ENCODE measurements at regions not wholly inside any gene's neighbourhood (a gene's known extent, or its start where the extent isn't known, plus 50 kb on each side); places are given as distances from the start of the nearest gene placed in this dataset.
"Not testable (repeated sequence)": the region's sequence is repeated elsewhere in the genome, so short reads cannot be mapped to it uniquely, and the experiment has no call there.

DNA sequence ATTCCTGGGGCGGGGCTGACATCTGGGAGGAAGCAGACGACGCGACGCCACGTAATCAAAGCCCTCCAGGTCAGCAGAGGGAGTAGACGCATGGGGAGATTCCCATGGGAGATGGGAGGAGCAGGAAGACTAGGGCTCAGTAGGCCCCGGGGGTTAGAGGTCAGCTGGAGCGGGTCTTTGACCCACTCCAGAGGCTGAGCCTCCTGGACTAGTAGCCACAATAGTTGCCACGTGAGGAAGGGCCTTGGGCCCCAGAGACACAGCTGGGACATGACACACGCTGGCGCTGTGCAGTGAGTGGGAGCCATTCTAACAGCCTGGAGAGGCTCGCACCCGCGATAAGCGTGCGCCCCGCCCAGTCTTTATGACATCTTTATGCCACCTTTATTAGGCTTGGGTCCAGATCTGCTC is 95.7 kb upstream of the AMZ2 start:
- no TSS peak for BruUV-seq (replicated peaks)
- no peaks in the 10 kb centered on the region for H3K9me3 ChIP-seq (ENCODE audit: low read depth, low read length, poor library complexity, severe bottlenecking)
- no peaks in the 10 kb centered on the region for H3K27me3 ChIP-seq (replicated peaks; ENCODE audit: insufficient read depth, low read depth, low read length, poor library complexity)
- ChIA-PET POLR2A (ENCODE audit: low non-redundant PET) (no interaction called here), CTCF (no interaction called here)
- no peak for TF ChIP-seq EZH2 (IDR thresholded peaks at IDR 0.05; ENCODE audit: borderline replicate concordance, low read depth, low read length, poor library complexity, severe bottlenecking)
- TF ChIP-seq, protein P1, sequence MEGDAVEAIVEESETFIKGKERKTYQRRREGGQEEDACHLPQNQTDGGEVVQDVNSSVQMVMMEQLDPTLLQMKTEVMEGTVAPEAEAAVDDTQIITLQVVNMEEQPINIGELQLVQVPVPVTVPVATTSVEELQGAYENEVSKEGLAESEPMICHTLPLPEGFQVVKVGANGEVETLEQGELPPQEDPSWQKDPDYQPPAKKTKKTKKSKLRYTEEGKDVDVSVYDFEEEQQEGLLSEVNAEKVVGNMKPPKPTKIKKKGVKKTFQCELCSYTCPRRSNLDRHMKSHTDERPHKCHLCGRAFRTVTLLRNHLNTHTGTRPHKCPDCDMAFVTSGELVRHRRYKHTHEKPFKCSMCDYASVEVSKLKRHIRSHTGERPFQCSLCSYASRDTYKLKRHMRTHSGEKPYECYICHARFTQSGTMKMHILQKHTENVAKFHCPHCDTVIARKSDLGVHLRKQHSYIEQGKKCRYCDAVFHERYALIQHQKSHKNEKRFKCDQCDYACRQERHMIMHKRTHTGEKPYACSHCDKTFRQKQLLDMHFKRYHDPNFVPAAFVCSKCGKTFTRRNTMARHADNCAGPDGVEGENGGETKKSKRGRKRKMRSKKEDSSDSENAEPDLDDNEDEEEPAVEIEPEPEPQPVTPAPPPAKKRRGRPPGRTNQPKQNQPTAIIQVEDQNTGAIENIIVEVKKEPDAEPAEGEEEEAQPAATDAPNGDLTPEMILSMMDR (conservative IDR thresholded peaks at IDR 0.05; ENCODE audit: low read depth, low read length) = no peak
- no peaks in the 10 kb centered on the region for H3K4me1 ChIP-seq (ENCODE audit: insufficient read depth, low read length, poor library complexity, severe bottlenecking)
- DNase-seq (ENCODE audit: low spot score) = no peak
- intact Hi-C loops (cut with micrococcal nuclease; ENCODE audit: unreplicated experiment) = no loop called here
- no peaks in the 10 kb centered on the region for H3K36me3 ChIP-seq (ENCODE audit: insufficient read depth, low read length, poor library complexity, severe bottlenecking)
- no peak overlapping the region for H3K27ac ChIP-seq (ENCODE audit: low read depth, low read length, poor library complexity, severe bottlenecking)
- H3K4me3 ChIP-seq (ENCODE audit: low read depth, low read length, poor library complexity, severe bottlenecking) = no peak overlapping the region

DNA sequence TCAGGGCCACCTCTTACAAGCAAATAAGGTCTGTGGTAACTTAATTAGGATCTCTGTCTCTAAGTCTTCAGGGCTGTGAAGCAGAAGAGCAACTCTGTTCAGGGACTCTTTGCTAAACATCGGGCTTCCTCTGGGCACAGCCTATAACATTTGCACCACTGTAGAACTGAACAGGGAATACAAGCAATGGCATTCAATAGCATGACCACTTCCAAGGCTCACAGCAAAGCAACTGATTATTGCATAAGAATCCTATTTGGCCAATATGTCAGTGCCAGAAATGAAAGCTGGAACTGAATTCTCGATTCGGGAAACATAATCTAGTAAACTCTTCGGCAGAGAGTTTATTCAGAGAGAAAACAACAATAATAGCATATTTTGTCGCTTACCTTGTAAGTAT is 92.2 kb upstream of the AMZ2 start:
- intact Hi-C loops (cut with micrococcal nuclease; ENCODE audit: unreplicated experiment) = no loop called here
- no peaks in the 10 kb centered on the region for H3K36me3 ChIP-seq (ENCODE audit: insufficient read depth, low read length, poor library complexity, severe bottlenecking)
- no peak for DNase-seq (ENCODE audit: low spot score)
- no peaks in the 10 kb centered on the region for H3K9me3 ChIP-seq (ENCODE audit: low read depth, low read length, poor library complexity, severe bottlenecking)
- H3K4me1 ChIP-seq (ENCODE audit: insufficient read depth, low read length, poor library complexity, severe bottlenecking) = no peaks in the 10 kb centered on the region
- no peak overlapping the region for H3K27ac ChIP-seq (ENCODE audit: low read depth, low read length, poor library complexity, severe bottlenecking)
- no peaks in the 10 kb centered on the region for H3K27me3 ChIP-seq (replicated peaks; ENCODE audit: insufficient read depth, low read depth, low read length, poor library complexity)
- ChIA-PET CTCF (no interaction called here), POLR2A (ENCODE audit: low non-redundant PET) (no interaction called here)
- no peak for TF ChIP-seq EZH2 (IDR thresholded peaks at IDR 0.05; ENCODE audit: borderline replicate concordance, low read depth, low read length, poor library complexity, severe bottlenecking)
- TF ChIP-seq, protein P1 (conservative IDR thresholded peaks at IDR 0.05; ENCODE audit: low read depth, low read length) = no peak
- no peak overlapping the region for H3K4me3 ChIP-seq (ENCODE audit: low read depth, low read length, poor library complexity, severe bottlenecking)
- no TSS peak for BruUV-seq (replicated peaks)

DNA sequence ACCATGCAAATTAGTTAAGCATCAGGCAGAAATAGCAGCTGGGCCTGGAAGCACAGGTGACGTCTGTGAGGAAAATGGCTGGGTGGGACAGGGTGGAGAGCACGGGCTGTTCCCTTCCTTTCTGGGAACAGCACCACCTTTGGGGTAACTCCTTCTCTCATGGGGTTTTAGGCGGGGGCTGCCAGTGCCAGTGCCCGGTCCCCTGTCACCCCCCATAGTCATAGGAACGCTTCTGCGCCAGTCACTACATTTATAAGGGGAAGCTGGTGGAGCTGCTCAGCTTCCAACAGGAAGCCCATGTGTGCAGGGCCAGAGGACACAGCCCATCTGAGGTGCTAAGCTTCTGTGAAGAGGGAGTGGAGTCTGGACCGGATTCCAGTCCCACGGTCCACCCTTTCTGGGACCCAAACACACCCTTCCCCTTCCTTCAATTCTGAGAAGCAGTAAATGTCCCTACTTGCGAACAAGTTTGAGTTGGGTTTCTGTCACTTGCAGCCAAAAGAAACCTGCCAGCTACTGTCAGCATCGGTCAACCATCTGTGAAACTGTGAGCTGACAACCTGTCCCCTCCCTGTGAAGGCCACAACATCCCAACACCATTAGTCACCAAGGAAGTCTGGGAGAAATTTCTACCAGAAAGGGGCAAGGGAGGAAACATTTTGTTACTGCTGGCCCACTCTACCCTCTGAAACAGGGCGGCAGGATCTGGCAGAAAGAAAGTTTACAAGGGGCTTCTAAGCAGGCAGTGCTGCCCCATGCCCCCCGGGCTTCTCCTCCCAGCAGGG is 86.0 kb upstream of the AMZ2 start:
- Histone ChIP-seq H3K36me3 (ENCODE audit: insufficient read depth, low read length, poor library complexity, severe bottlenecking) (no peaks in the 10 kb centered on the region), H3K27me3 (replicated peaks; ENCODE audit: insufficient read depth, low read depth, low read length, poor library complexity) (no peaks in the 10 kb centered on the region), H3K27ac (ENCODE audit: low read depth, low read length, poor library complexity, severe bottlenecking) (no peak overlapping the region), H3K4me1 (ENCODE audit: insufficient read depth, low read length, poor library complexity, severe bottlenecking) (no peaks in the 10 kb centered on the region), H3K4me3 (ENCODE audit: low read depth, low read length, poor library complexity, severe bottlenecking) (no peak overlapping the region), H3K9me3 (ENCODE audit: low read depth, low read length, poor library complexity, severe bottlenecking) (no peaks in the 10 kb centered on the region)
- CTCF ChIA-PET = no interaction called here
- TF ChIP-seq EZH2 (IDR thresholded peaks at IDR 0.05; ENCODE audit: borderline replicate concordance, low read depth, low read length, poor library complexity, severe bottlenecking) = no peak
- TF ChIP-seq, protein P1 (conservative IDR thresholded peaks at IDR 0.05; ENCODE audit: low read depth, low read length) = no peak
- no TSS peak for BruUV-seq (replicated peaks)
- POLR2A ChIA-PET (ENCODE audit: low non-redundant PET) = interaction anchor here (0.6 kb wide), 1 partner anchor 1352 kb away, joined by 4 read pairs; no protein-coding TSS in a partner anchor
- DNase-seq (ENCODE audit: low spot score) = no peak
- intact Hi-C loops (cut with micrococcal nuclease; ENCODE audit: unreplicated experiment) = no loop called here

DNA sequence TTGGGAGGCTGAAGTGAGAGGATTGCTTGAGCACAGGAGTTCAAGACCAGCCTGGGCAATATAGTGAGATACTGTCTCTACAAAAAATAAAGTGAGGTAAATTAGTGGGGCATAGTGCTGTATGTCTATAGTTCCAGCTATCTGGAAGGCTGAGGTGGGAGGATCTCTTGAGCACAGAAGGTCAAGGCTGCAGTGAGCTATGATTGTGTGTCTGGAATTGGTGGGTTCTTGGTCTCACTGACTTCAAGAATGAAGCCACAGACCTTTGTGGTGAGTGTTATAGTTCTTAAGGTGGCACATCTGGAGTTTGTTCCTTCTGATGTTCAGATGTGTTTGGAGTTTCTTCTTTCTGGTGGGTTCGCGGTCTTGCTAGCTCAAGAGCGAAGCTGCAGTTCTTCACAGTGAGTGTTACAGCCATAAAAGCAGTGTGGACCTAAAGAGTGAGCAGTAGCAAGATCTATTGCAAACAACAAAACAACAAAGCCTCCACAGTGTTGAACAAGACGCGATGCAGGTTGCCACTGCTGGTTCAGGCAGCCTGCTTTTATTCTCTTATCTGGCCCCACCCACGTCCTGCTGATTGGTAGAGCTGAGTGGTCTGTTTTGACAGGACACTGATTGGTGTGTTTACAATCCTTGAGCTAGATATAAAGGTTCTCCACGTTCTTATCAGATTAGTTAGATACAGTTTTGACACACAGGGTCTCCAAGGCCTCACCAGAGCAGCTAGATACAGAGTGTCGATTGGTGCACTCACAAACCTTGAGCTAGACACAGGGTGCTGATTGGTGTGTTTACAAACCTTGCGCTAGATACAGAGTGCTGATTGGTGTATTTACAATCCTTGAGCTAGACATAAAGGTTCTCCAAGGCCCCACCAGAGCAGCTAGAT is 79.3 kb upstream of the AMZ2 start:
- intact Hi-C loops (cut with micrococcal nuclease; ENCODE audit: unreplicated experiment); H3K4me3 ChIP-seq (ENCODE audit: low read depth, low read length, poor library complexity, severe bottlenecking); CTCF ChIA-PET; H3K36me3 ChIP-seq (ENCODE audit: insufficient read depth, low read length, poor library complexity, severe bottlenecking); BruUV-seq (replicated peaks); H3K27ac ChIP-seq (ENCODE audit: low read depth, low read length, poor library complexity, severe bottlenecking); H3K27me3 ChIP-seq (replicated peaks; ENCODE audit: insufficient read depth, low read depth, low read length, poor library complexity); H3K9me3 ChIP-seq (ENCODE audit: low read depth, low read length, poor library complexity, severe bottlenecking); H3K4me1 ChIP-seq (ENCODE audit: insufficient read depth, low read length, poor library complexity, severe bottlenecking); DNase-seq (ENCODE audit: low spot score); POLR2A ChIA-PET (ENCODE audit: low non-redundant PET): not testable (repeated sequence)

DNA sequence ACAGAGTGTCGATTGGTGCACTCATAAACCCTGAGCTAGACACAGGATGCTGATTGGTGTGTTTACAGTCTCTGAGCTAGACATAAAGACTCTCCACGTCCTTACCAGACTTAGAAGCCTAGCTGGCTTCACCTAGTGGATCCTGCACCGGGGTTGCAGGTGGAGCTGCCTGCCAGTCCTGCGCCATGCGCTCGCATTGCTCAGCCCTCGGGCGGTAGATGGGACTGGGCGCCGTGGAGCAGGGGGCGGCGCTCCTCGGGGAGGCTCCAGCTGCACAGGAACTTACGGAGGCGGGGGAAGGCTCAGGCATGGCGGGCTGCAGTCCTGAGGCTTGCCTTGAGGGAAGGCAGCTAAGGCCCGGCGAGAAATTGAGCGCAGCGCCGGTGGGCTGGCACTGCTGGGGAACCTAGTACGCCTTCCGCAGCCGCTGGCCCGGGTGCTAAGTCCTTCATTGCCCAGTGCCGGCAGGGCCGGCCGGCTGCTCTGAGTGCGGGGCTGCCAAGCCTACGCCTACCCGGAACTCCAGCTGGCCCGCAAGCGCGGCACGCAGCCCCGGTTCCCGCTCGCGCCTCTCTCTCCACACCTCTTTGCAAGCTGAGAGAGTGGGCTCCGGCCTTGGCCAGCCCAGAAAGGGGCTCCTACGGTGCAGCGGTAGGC is 78.5 kb upstream of the AMZ2 start:
- H3K9me3 ChIP-seq (ENCODE audit: low read depth, low read length, poor library complexity, severe bottlenecking); H3K36me3 ChIP-seq (ENCODE audit: insufficient read depth, low read length, poor library complexity, severe bottlenecking); BruUV-seq (replicated peaks); POLR2A ChIA-PET (ENCODE audit: low non-redundant PET); intact Hi-C loops (cut with micrococcal nuclease; ENCODE audit: unreplicated experiment); H3K27ac ChIP-seq (ENCODE audit: low read depth, low read length, poor library complexity, severe bottlenecking); H3K27me3 ChIP-seq (replicated peaks; ENCODE audit: insufficient read depth, low read depth, low read length, poor library complexity); H3K4me3 ChIP-seq (ENCODE audit: low read depth, low read length, poor library complexity, severe bottlenecking); CTCF ChIA-PET; DNase-seq (ENCODE audit: low spot score); H3K4me1 ChIP-seq (ENCODE audit: insufficient read depth, low read length, poor library complexity, severe bottlenecking): not testable (repeated sequence)
